Frontal cortex (tissue), 3 donors: ENCODE measurements at regions not wholly inside any gene's neighbourhood (a gene's known extent, or its start where the extent isn't known, plus 50 kb on each side); places are given as distances from the start of the nearest gene placed in this dataset.
"Not testable (repeated sequence)": the region's sequence is repeated elsewhere in the genome, so short reads cannot be mapped to it uniquely, and the experiment has no call there.

Experiments used
- DNase-seq, 2 donors: peaks; one replicate each; pipeline ENCODE4 v3.0.0; 2012; ENCODE audit warnings: low spot score in 2 of 2
- FAIRE-seq: peaks from 2 replicates; lab custom pipeline; 2012; peaks lifted over from hg19 to GRCh38; lab: Jason Lieb, UNC
- donor health status: control.
- donor health status: control.
- donor health status: control.

- no peak for FAIRE-seq
- no peak for DNase-seq
Observed at GRCh38 chr10:85458324-85458723, 908.3 kb downstream of the GRID1 start.

DNA sequence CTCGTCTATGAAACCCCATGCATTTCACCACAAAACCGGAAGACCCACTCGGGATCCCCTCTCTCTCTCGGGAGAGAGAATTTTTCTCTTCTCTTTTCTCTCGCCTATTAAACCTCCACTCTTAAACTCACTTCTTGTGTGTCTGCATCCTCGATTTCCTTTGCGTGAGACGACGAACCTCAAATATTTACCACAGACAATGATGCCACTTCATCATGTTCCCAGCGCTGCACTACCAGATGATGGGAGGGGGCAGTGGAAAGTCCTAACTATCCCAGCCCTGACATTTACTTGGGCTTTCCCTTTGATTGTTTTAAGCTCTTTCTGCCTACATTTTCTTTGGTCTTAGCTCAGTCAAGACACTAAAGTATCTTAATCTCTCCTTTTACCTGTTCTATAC is 906.7 kb downstream of the GRID1 start:
- no peak for FAIRE-seq
- no peak for DNase-seq

GRCh38 chr10:85464336-85464735 is 902.3 kb downstream of the GRID1 start:
- FAIRE-seq (no peak), DNase-seq (no peak)

DNA sequence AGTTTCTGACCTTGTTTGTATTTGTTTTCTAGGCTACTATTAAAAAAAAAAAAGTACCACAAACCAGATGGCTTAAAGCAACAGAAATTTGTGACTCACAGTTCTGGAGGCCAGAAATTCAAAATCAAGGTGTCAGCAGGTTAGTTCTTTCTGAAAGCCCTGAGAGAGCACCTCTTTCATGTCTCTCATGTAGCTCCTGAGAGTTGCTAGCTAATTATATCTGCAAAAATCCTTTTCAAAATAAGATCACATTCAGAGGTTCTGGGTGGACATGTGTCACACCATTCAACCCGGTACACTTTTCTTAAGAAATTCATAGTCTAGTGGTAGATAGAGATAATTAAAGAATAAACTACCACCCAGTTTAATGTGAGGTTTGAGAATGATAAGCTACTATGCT is 888.6 kb downstream of the GRID1 start:
- FAIRE-seq, result no peak
- no peak for DNase-seq

- FAIRE-seq, result peak; percentile 97
Observed at GRCh38 chr10:85490431-85490830, 876.2 kb downstream of the GRID1 start.

DNA sequence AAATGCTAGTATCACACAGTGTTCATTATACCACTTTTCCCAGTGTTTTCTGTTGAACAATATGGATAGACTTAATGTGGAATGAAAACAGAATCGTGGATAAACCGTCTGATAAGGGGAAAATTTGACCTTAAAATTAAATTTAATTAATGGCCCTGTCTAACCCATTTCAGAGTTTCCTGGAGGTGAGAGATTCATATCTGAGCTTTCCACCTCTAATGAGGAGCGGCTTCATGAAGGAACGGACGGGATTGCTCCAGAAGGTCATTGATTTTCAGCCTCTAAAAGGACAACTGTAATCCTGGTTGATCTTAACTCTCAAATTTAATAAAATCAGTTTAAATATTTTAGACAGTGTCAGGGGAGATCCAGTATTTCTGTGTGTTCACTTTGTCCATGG is 874.9 kb downstream of the GRID1 start:
- DNase-seq, result no peak
- FAIRE-seq, result no peak

More at GRCh38 chr10:85490431-85490830, 876.2 kb downstream of the GRID1 start:
- no peak for DNase-seq

DNA sequence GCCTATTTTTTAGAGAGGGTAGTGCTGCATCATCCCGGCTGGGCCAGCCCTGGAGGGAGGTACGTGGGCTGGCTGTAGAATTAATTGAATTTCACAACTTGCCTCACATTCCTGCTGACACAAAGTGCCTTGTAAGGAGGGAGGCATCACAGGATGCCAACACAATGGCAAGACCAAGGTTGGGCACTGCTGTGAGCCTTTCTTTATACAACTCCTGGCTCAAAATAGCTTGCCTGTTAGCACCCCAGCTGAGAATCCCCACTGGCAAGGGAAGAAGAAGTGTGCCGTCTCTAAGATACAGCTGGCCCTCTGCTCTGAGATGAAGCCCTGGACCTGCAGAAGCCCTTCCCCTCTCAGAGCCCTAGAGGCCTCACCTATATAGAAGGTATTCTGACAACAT is 873.9 kb downstream of the GRID1 start:
- no peak for DNase-seq
- no peak for FAIRE-seq

DNA sequence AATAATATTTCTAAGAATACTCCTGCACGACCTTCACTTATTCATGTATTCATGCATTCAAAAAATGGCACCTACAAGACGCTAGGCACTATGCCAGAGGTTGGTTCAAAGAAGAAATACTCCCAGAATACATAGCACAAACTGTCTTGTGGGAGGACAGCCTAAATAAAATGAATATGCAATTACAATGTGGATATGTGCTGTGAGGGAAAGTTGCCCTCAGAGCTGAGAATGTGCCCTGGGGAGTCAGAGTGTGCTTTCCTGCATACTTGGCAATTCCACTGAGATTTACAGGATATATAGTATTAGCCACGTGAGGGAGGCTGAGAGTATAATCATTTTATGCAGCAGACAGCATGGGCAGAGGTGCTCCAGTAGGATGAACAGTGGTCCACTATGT is 872.9 kb downstream of the GRID1 start:
- no peak for FAIRE-seq
- no peak for DNase-seq

DNA sequence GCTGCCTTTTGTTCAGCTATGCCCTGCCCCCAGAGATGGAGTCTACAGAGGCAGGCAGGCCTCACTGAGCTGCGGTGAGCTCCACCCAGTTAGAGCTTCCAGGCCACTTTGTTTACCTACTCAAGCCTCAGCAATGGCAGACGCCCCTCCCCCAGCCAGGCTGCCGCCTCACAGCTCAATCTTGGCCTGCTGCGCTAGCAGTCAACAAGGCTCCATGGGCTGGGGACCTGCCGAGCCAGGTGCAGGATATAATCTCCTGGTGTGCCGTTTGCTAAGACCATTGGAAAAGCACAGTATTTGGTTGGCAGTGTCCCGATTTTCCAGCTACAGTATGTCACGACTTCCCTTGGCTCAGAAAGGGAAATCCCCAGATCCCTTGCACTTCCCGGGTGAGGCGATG is 862.0 kb downstream of the GRID1 start:
- FAIRE-seq, result not testable (repeated sequence)

DNA sequence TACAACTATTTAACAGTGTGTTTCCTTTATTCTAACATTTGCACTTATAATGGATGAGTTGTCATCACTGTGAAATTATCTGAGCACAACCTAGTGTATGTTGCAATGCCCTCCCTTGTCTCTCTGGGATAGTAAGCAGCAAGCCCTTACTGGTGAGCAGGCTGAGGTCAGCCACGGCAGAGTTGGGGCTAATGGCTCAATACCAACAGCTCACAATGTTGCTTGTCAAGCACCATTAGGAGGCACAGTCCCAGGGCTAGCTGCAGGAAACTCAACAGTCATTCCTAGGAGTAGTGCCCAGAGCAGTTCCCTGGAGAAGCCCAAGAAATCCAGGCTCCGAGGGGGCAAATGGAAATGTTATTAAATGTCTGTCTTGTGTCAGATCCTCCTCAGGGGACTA is 858.4 kb downstream of the GRID1 start:
- FAIRE-seq (no peak), DNase-seq (no peak)

More for the DNA sequence above, 862.0 kb downstream of the GRID1 start:
- DNase-seq, result not testable (repeated sequence)

DNA sequence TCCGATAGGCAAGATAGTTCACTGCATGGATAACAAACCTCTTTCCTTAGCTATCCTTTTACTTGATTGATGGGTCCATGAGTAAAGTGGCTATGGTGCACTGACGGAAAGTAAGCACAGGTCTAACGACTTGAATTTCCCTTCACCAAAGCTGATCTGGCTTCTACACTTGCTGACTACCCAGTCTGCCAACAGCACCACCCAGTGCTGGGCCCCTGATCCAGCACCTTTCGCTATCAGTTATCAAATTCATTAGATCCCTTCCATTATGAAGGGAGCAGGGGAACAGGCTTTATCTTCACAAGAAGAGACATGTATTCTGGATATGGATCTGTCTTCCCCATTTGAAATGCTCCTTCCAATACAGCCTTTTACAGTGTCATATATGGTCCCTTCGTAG is 855.9 kb downstream of the GRID1 start:
- FAIRE-seq (no peak), DNase-seq (no peak)

DNA sequence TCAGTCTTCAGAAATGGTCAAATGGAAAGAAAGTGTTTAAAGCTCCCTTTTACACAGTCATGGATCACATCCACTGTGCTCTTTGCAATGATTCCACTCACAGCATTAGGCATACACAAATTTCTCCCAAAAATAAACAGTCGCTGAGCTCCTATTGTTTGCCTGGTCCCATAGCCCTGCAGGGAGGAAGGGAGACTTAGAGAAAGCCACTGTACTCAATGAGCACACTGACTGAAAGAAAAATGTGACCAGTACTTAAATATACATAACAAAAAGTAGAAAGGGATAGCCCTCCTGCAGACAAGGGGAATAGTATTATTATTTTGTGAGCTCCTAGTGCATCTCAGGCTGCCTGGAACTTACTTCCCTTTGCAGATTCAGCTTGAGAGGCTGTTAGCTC is 853.2 kb downstream of the GRID1 start:
- FAIRE-seq (no peak), DNase-seq (no peak)

DNA sequence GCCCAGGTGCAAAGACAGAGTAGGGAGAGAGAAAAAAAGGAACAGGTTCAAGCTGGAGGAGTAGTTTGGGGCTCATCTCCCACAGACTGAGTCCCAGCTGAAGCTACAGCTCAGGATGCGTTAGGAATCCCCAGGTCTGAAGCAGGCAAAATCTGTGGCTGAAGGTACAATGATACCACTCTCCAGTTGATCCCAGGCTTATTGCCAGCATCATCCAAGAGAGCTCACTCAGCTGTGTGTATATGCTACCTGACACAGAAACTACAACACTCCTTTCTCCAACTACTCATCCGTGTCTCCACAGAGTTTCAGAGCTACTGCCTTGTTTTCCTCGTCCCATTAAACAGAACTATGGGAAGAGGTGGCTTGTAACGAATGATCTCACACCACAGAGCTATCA is 851.3 kb downstream of the GRID1 start:
- FAIRE-seq (no peak), DNase-seq (no peak)

DNA sequence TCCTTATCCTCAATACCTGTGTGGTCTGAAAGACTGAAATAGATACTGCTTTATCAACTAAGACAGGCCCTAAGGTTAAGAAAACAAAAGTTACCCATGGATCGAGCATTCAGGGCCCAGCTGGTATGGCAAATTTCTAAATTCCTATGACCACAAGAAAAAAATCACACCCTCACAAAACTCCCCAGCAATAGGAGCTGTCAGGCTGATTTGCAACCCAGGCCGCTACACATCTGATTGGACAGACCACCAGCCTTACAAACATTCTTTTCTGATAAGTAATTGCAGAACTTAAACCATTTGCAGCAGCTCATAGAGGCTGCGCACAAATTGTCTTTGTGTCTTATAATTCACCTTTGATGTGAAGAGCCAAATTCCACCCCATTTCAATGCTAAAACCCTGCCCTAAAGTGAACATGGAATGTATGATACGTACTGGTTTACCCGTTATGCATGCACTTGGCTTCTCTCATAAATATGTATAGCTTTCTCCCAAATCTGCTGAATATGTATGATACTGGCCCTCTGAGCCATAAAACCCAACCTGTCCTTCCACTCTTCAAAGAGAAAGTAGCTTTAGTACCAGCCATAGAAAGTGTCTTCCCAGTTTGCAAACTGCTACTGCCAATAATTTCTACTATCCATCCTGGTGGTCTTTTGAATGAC is 842.5 kb downstream of the GRID1 start:
- FAIRE-seq (no peak), DNase-seq (no peak)

GRCh38 chr10:85527616-85528317 is 838.8 kb downstream of the GRID1 start:
- DNase-seq (no peak), FAIRE-seq (no peak)

DNA sequence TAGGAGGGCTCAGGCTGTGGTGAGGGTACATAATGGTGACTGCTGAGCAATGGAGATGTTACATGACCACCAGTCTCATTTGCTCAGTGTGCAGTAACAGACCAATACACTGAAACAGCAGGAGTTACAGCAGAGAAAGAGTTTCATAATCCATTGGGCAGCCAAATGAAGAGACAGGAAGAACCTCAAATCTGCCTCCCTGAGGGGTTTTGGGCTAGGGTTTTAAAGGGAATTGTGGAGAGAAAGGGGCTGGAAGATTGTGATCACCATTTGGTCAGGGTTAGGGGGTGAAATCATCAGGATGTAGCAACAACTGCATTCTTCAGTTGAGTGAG is 838.3 kb downstream of the GRID1 start:
- DNase-seq (no peak), FAIRE-seq (no peak)

DNA sequence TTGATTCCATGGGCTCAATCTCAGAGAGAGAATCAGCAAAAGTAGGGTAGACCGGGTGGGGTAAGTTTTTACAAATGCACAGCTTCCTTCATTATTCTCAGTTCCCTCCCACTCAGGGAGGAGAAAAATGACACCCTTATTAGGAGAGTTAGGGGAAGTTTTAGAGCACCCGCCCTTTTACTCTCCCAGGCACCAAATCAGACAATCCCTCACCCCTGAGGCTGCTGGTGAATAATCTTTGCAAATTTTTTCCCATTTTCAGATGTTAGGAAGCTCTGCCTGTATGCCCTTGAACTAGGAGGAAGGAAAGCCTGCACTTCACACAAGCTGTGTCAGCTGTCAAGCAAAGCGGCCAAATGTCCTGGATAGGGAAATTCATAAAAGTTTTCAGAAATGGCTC is 834.9 kb downstream of the GRID1 start:
- no peak for FAIRE-seq
- no peak for DNase-seq

DNA sequence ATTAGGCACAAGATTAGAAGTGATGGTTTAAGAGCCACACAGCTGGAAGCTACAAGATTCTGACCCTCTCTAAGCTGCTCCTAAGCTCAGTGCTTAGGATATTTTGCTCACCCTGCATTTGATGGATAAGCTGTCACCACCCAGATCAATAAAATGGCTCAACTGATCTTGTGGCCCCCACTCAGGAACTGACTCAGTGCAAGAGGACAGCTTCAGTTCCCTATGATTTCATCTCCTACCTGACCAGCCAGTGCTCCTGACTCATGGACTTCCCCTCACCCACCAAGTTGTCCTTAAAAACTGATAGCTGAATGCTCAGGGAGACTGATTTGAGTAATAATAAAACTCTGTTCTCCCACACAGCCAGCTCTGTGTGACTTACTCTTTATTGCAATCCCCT is 833.8 kb downstream of the GRID1 start:
- FAIRE-seq (no peak), DNase-seq (no peak)

DNA sequence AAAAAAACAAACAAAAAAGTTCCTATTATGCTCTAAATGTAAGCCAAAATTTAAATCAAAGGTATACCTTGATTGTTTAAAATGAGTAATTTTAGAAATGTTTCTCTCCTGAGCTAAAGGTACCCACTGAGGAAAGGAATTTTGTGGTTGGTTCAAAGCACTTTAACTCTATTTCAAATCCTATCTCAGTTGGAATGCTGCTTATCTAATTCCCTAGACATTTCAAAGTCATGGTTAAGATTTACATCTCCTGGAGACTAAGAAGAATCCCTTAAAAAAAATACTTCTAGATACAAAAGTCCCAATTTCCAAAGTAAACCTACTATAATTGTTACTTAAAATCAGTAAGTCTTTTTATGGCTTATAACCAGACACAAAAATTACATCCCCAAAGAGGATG is 830.7 kb downstream of the GRID1 start:
- DNase-seq, result no peak
- FAIRE-seq, result no peak

GRCh38 chr10:85537561-85537960 is 829.0 kb downstream of the GRID1 start:
- FAIRE-seq (no peak), DNase-seq (no peak)

DNA sequence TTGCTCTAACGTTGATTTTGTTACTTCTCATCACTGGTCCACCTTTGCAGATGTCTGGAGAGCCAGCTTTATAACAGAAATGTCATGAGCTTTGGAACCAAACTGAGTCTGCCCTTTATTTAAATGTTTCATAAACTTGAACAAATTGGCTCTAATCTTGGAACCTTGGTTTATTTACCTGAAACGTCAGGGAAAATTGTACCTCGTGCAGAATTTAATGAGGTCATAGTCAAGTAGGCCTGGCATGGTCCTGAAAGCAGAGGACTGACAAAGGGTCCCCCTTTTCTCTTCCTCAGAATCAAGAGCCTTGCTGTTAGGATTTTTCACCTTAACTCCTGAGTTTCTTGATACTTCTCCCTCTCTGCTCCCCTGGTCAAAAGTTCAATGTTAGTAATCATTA is 828.0 kb downstream of the GRID1 start:
- no peak for DNase-seq
- no peak for FAIRE-seq

DNA sequence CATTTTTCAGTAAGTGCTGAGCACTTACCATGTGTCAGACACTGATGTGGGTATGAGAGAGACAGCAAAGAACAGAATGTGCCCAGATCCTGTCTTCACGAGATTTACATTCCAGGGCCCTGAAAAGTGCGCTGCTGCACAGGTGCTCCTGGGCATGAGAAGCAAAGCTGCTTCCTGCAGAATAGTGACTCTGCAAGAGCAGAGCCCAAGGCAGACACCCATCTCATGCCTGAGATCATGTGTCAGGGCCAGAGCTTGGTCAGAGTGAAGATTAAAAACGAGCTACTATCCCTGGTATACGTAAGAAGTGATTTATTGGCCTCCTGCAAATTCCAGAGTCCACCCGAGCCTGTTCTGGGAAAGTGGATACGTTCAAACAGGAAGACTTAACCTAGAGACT is 824.4 kb downstream of the GRID1 start:
- FAIRE-seq, result no peak

More for the DNA sequence above, 824.4 kb downstream of the GRID1 start:
- DNase-seq, result no peak
